ENCODE measurements at regions not wholly inside any gene's neighbourhood (a gene's known extent, or its start where the extent isn't known, plus 50 kb on each side); places are given as distances from the start of the nearest gene placed in this dataset.

DNA sequence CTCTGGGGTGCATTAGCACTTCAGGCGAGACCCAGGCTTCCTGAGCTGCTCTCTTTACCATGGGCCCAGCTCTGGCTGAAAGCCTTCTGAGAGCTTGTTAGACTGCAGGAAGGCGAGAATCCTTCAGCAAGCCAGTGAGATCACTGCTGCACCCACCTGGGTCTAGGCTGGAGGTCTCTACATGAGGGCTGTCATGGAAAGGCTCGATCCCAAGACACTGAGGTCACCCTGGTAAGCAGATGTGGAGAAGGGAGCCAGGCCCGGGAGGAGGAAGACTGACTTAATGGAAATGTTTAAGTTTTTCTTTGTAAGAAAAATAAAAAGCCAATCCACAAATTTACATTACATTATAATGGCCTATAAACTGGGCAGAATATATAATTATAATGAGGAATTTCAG, 684.5 kb downstream of the TNS3 start:
- Histone ChIP-seq H3K23me2 (ENCODE audit: low read depth, low read length) (no peaks in the 10 kb centered on the region), H3K9me3 (ENCODE audit: insufficient read depth in 2 of 2, low read depth in 1 of 2, low read length in 1 of 2) (no peaks in the 10 kb centered on the region), H3K4ac (replicated peaks; ENCODE audit: insufficient read length, low read depth, low read length) (no peak overlapping the region), H2AFZ (ENCODE audit: low read length) (no peak overlapping the region), H3K79me1 (ENCODE audit: low read depth, low read length) (no peaks in the 10 kb centered on the region), H2AK5ac (ENCODE audit: low read depth, low read length) (no peak overlapping the region), H2BK5ac (ENCODE audit: low read depth, low read length) (no peak overlapping the region), H4K5ac (ENCODE audit: insufficient read length, low read depth, low read length) (no peak overlapping the region), H2BK20ac (ENCODE audit: low read length) (no peak overlapping the region), H2BK15ac (ENCODE audit: low read length) (no peak overlapping the region), H3K4me2 (ENCODE audit: insufficient read depth in 1 of 2, low read depth in 2 of 2, low read length in 2 of 2) (no peak overlapping the region), H3K23ac (ENCODE audit: insufficient read length) (no peak overlapping the region), H3K18ac (ENCODE audit: extremely low read depth, low read length) (no peak overlapping the region), H3K27ac (ENCODE audit: low read depth, low read length) (no peak overlapping the region), H3K36me3 (ENCODE audit: control insufficient read depth in 2 of 4, insufficient read depth in 4 of 4, low read length in 3 of 4) (no peaks in the 10 kb centered on the region), H3K4me1 (replicated peaks in 1 of 4; ENCODE audit: control insufficient read depth in 3 of 4, insufficient read depth in 4 of 4, low read length in 3 of 4) (no peaks in the 10 kb centered on the region; a peak in 1 of 7 replicates), H4K8ac (ENCODE audit: extremely low read depth, insufficient read depth, low read length) (no peak overlapping the region), H2BK120ac (replicated peaks; ENCODE audit: low read depth, low read length) (no peak overlapping the region), H3K56ac (replicated peaks; ENCODE audit: insufficient read length, low read depth, low read length) (no peak overlapping the region), H3K79me2 (ENCODE audit: control insufficient read depth in 1 of 2, insufficient read depth in 2 of 2, low read length in 2 of 2) (no peaks in the 10 kb centered on the region), H3K14ac (ENCODE audit: insufficient read length) (no peak overlapping the region), H3K4me3 (ENCODE audit: extremely low read depth in 1 of 4, insufficient read depth in 2 of 4, low read depth in 3 of 4, low read length in 4 of 4) (no peak overlapping the region), H3K9ac (replicated peaks in 1 of 4; ENCODE audit: extremely low read depth in 1 of 4, low read depth in 3 of 4, low read length in 3 of 4) (no peak overlapping the region), H4K91ac (replicated peaks; ENCODE audit: insufficient read length, low read length) (no peak overlapping the region), H4K20me1 (replicated peaks in 1 of 2; ENCODE audit: control insufficient read depth in 1 of 2, insufficient read depth in 2 of 2, low read length in 2 of 2) (no peaks in the 10 kb centered on the region), H3K27me3 (replicated peaks in 1 of 4; ENCODE audit: control insufficient read depth in 3 of 4, extremely low read depth in 1 of 4, insufficient read depth in 3 of 4, low read length in 3 of 4) (no peaks in the 10 kb centered on the region), H2BK12ac (ENCODE audit: low read depth, low read length) (no peak overlapping the region)
- ChIA-PET POLR2A (ENCODE audit: partially characterized antibody) (no interaction called here), CTCF (ENCODE audit: partially characterized antibody) (no interaction called here)
- DNase-seq (ENCODE audit: low read depth in 1 of 2, low spot score in 2 of 2): no peak
- WGBS, 2 experiments (ENCODE audit: extremely low coverage in 1 of 2, insufficient coverage in 1 of 2, insufficient read length in 1 of 2, insufficient replicate concordance in 2 of 2, low coverage in 1 of 2, low lambda C conversion rate in 2 of 2, missing lambda C conversion rate in 1 of 2): 92% methylated on average over 4 of the region's 4 CpGs; no CpG with 5 or more reads in 1 of the 2 experiments
- no peak for FAIRE-seq
- no peak for TF ChIP-seq SP1 (IDR thresholded peaks at IDR 0.05; ENCODE audit: low read depth, low read length)
- no peak for TF ChIP-seq SUZ12 (IDR thresholded peaks at IDR 0.05; ENCODE audit: low read length)
- TF ChIP-seq GABPA (IDR thresholded peaks at IDR 0.05; ENCODE audit: borderline replicate concordance, insufficient read depth, low read length): no peak
- no peak for TF ChIP-seq SIRT6 (IDR thresholded peaks at IDR 0.05; ENCODE audit: low read length)
- no peak for TF ChIP-seq CREB1 (IDR thresholded peaks at IDR 0.05)
- TF ChIP-seq, protein P1, sequence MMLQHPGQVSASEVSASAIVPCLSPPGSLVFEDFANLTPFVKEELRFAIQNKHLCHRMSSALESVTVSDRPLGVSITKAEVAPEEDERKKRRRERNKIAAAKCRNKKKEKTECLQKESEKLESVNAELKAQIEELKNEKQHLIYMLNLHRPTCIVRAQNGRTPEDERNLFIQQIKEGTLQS (IDR thresholded peaks at IDR 0.05; ENCODE audit: insufficient read depth, low read depth, low read length): no peak
- TF ChIP-seq NRF1 (IDR thresholded peaks at IDR 0.05; ENCODE audit: low read depth, low read length): no peak
- no peak for TF ChIP-seq SP2 (IDR thresholded peaks at IDR 0.05; ENCODE audit: low read length)
- no peak for TF ChIP-seq CHD2 (IDR thresholded peaks at IDR 0.05; ENCODE audit: low read length)
- TF ChIP-seq SRF (IDR thresholded peaks at IDR 0.05; ENCODE audit: low read depth, low read length): no peak
- TF ChIP-seq EZH2 (IDR thresholded peaks at IDR 0.05; ENCODE audit: low read depth, low read length, severe bottlenecking): no peak
- TF ChIP-seq TEAD4 (IDR thresholded peaks at IDR 0.05; ENCODE audit: low read depth, low read length): no peak
- no peak for TF ChIP-seq HDAC6 (IDR thresholded peaks at IDR 0.05; ENCODE audit: low read depth, low read length)
- no peak for TF ChIP-seq SIX5 (IDR thresholded peaks at IDR 0.05; ENCODE audit: low read depth, low read length)
- TF ChIP-seq HDAC2 (IDR thresholded peaks at IDR 0.05; ENCODE audit: borderline replicate concordance in 1 of 2, low read depth in 2 of 2, low read length in 2 of 2): no peak
- TF ChIP-seq TCF12 (IDR thresholded peaks at IDR 0.05; ENCODE audit: low read depth, low read length): no peak

All from H1 (cell line).